IMR-90 (cell line): ENCODE measurements at regions not wholly inside any gene's neighbourhood (a gene's known extent, or its start where the extent isn't known, plus 50 kb on each side); places are given as distances from the start of the nearest gene placed in this dataset.

Experiments
- ATAC-seq: fragments of 200-7000 bp; cut with Tn5 transposase; 2 replicates; pipeline ENCODE4 v1.9.1; 2020; ENCODE audit warnings: low read depth, mild to moderate bottlenecking, moderate library complexity
- BruUV-seq: library from RNA; stranded (reverse); fragments of 400-500 nt; replicated peaks from 2 replicates; lab custom pipeline; 2021; lab: Mats Ljungman, UMichigan
- CTCF ChIA-PET: fragments of 300-600 bp; formaldehyde crosslinking; extraction: SDS; loops from one replicate; lab custom pipeline; 2021; ENCODE audit warnings: antibody characterized with exemption; lab: Yijun Ruan, JAX
- POLR2A ChIA-PET: fragments of 300-600 bp; sonication (Branson Sonifier 250); formaldehyde crosslinking; loops from one replicate; lab custom pipeline; 2022; ENCODE audit warnings: antibody characterized with exemption; ENCODE audit not compliant: unreplicated experiment; lab: Charles Lee
- DNase-seq: peaks from one replicate; pipeline ENCODE4 v3.0.0; 2013
- H2AFZ ChIP-seq: replicated peaks from 2 replicates; pipeline ENCODE3; 2013; ENCODE audit warnings: low read length, mild to moderate bottlenecking; ENCODE audit not compliant: poor library complexity
- H2AK5ac ChIP-seq: 2 replicates; pipeline ENCODE4 v1.6.1; 2013; ENCODE audit warnings: low read depth, low read length, inconsistent platforms
- H2AK9ac ChIP-seq: replicated peaks from 2 replicates; pipeline ENCODE3; 2013; ENCODE audit warnings: mild to moderate bottlenecking, low read depth, low read length, moderate library complexity; ENCODE audit not compliant: poor library complexity
- H2BK120ac ChIP-seq: 2 replicates; pipeline ENCODE4 v1.6.1; 2013; ENCODE audit warnings: low read depth, low read length, inconsistent platforms
- H2BK15ac ChIP-seq: 3 replicates; pipeline ENCODE4 v1.6.1; 2013; ENCODE audit warnings: low read depth, low read length, inconsistent platforms
- H2BK20ac ChIP-seq: 2 replicates; pipeline ENCODE4 v1.6.1; 2013; ENCODE audit warnings: low read depth, mild to moderate bottlenecking, inconsistent platforms, low read length, moderate library complexity
- H2BK5ac ChIP-seq: 2 replicates; pipeline ENCODE4 v1.6.1; 2013; ENCODE audit warnings: mild to moderate bottlenecking, low read depth, low read length, inconsistent platforms; ENCODE audit not compliant: poor library complexity, severe bottlenecking
- H3K14ac ChIP-seq: replicated peaks from 2 replicates; pipeline ENCODE4 v1.6.1; 2013; ENCODE audit warnings: low read depth, low read length, inconsistent platforms
- H3K18ac ChIP-seq: 2 replicates; pipeline ENCODE4 v1.6.1; 2013; ENCODE audit warnings: low read depth, low read length, control low read depth
- H3K23ac ChIP-seq: 2 replicates; pipeline ENCODE4 v1.6.1; 2013; ENCODE audit warnings: low read depth, low read length, inconsistent platforms
- H3K27ac ChIP-seq: 2 replicates; pipeline ENCODE4 v1.5.1; 2013; ENCODE audit warnings: mild to moderate bottlenecking, control low read depth, low read length; ENCODE audit not compliant: insufficient read depth
- H3K27me3 ChIP-seq: 2 replicates; pipeline ENCODE4 v1.6.1; 2013; ENCODE audit warnings: low read length; ENCODE audit not compliant: control insufficient read depth, insufficient read depth
- H3K36me3 ChIP-seq: 2 replicates; pipeline ENCODE4 v1.6.1; 2013; ENCODE audit warnings: low read length, mixed read lengths; ENCODE audit not compliant: control insufficient read depth, insufficient read depth
- H3K4ac ChIP-seq: 2 replicates; pipeline ENCODE4 v1.6.1; 2013; ENCODE audit warnings: low read depth, low read length, inconsistent platforms
- H3K4me1 ChIP-seq: 2 replicates; pipeline ENCODE4 v1.6.1; 2013; ENCODE audit warnings: low read length, mixed read lengths; ENCODE audit not compliant: control insufficient read depth, insufficient read depth
- H3K4me2 ChIP-seq: 2 replicates; pipeline ENCODE4 v1.6.1; 2013; ENCODE audit warnings: low read depth, mild to moderate bottlenecking, control low read depth, low read length, moderate library complexity
- H3K4me3 ChIP-seq: 2 replicates; pipeline ENCODE4 v1.5.1; 2013; ENCODE audit warnings: low read depth, mild to moderate bottlenecking, control low read depth, low read length, moderate library complexity; ENCODE audit not compliant: insufficient read depth
- H3K56ac ChIP-seq: 2 replicates; pipeline ENCODE4 v1.6.1; 2013; ENCODE audit warnings: low read length, inconsistent platforms; ENCODE audit not compliant: insufficient read depth; ENCODE audit errors: extremely low read depth
- H3K79me1 ChIP-seq, 2 experiments: 2 replicates each; pipeline ENCODE4 v1.6.1; 2013; ENCODE audit warnings: low read length in 2 of 2, inconsistent platforms in 1 of 2, low read depth in 1 of 2
- H3K9ac ChIP-seq: 2 replicates; pipeline ENCODE4 v1.6.1; 2013; ENCODE audit warnings: low read depth, low read length, control low read depth
- H3K9me1 ChIP-seq: 2 replicates; pipeline ENCODE4 v1.6.1; 2013; ENCODE audit warnings: low read length, inconsistent platforms; ENCODE audit not compliant: insufficient read depth
- H3K9me3 ChIP-seq: 2 replicates; pipeline ENCODE4 v1.6.1; 2013; ENCODE audit warnings: low read length; ENCODE audit not compliant: control insufficient read depth, insufficient read depth
- H4K20me1 ChIP-seq: 2 replicates; pipeline ENCODE4 v1.6.1; 2013; ENCODE audit warnings: low read length, inconsistent platforms; ENCODE audit not compliant: insufficient read depth
- H4K5ac ChIP-seq: 2 replicates; pipeline ENCODE4 v1.6.1; 2013; ENCODE audit warnings: mild to moderate bottlenecking, low read depth, low read length, control low read depth
- H4K8ac ChIP-seq, 2 experiments: 2 replicates each; pipeline ENCODE4 v1.6.1; 2013; ENCODE audit warnings: low read depth in 2 of 2, low read length in 2 of 2, control low read depth in 1 of 2, inconsistent platforms in 1 of 2
- H4K91ac ChIP-seq: 2 replicates; pipeline ENCODE4 v1.6.1; 2013; ENCODE audit warnings: low read depth, low read length, inconsistent platforms; ENCODE audit not compliant: insufficient read depth
- BHLHE40 ChIP-seq: fragments of 150-350 bp; IDR thresholded peaks from 2 replicates; pipeline ENCODE4 v1.6.1; 2016; ENCODE audit warnings: mild to moderate bottlenecking, low read depth, low read length
- ELK1 ChIP-seq: fragments of 150-350 bp; IDR thresholded peaks from 2 replicates; pipeline ENCODE4 v1.6.1; 2016; ENCODE audit warnings: low read depth, mild to moderate bottlenecking, low read length, moderate library complexity, borderline replicate concordance
- FOS ChIP-seq: fragments of 150-350 bp; IDR thresholded peaks from 2 replicates; pipeline ENCODE4 v1.6.1; 2016; ENCODE audit warnings: low read depth, low read length
- MAFK ChIP-seq: IDR thresholded peaks from 2 replicates; pipeline ENCODE4 v1.6.1; 2012; ENCODE audit warnings: low read depth, low read length, improper control_type of control experiment
- MAZ ChIP-seq: IDR thresholded peaks from 2 replicates; pipeline ENCODE4 v1.6.1; 2012; ENCODE audit warnings: low read depth, mild to moderate bottlenecking, low read length, improper control_type of control experiment, moderate library complexity, borderline replicate concordance
- MXI1 ChIP-seq: IDR thresholded peaks from 2 replicates; pipeline ENCODE4 v1.6.1; 2012; ENCODE audit warnings: low read depth, mild to moderate bottlenecking, low read length, moderate library complexity, borderline replicate concordance
- POLR2A ChIP-seq: IDR thresholded peaks from 2 replicates; pipeline ENCODE4 v1.6.1; 2012; ENCODE audit warnings: mild to moderate bottlenecking, low read depth, low read length
- RAD21 ChIP-seq: IDR thresholded peaks from 2 replicates; pipeline ENCODE4 v1.6.1; 2012; ENCODE audit warnings: low read length, improper control_type of control experiment
- RCOR1 ChIP-seq: IDR thresholded peaks from 2 replicates; pipeline ENCODE4 v1.6.1; 2012; ENCODE audit warnings: mild to moderate bottlenecking, low read length, improper control_type of control experiment; ENCODE audit not compliant: insufficient replicate concordance
- RFX5 ChIP-seq: IDR thresholded peaks from 2 replicates; pipeline ENCODE4 v1.8.0; 2012; ENCODE audit warnings: low read depth, mild to moderate bottlenecking, low read length, moderate library complexity
- USF2 ChIP-seq: fragments of 150-350 bp; IDR thresholded peaks from 2 replicates; pipeline ENCODE4 v1.6.1; 2017; ENCODE audit warnings: mild to moderate bottlenecking, antibody characterized with exemption, low read length, low read depth
- WGBS, 2 experiments: methylation state at CpG; one replicate each; pipeline versions ENCODE4 v1.1.5 to v1.1.7; 2013; ENCODE audit warnings: missing lambda C conversion rate in 2 of 2; ENCODE audit not compliant: insufficient read length in 1 of 2; ENCODE audit errors: extremely low coverage in 2 of 2; 5-methylcytosine and 5-hydroxymethylcytosine counted together
- dilution Hi-C: fragments of 300-500 bp; cut with HindIII; formaldehyde crosslinking; loops from one replicate; pipeline ENCODE4 v1.14.3; 2018; ENCODE audit warnings: low sequenced_read_pairs; ENCODE audit not compliant: unreplicated experiment
- in situ Hi-C: fragments of 300-500 bp; cut with MboI; formaldehyde crosslinking; loops from 3 replicates; pipeline ENCODE4 v1.14.3; 2019; ENCODE audit warnings: low sequenced_read_pairs, inconsistent platforms, mixed read lengths
- intact Hi-C: fragments of 100-400 bp; cut with micrococcal nuclease; formaldehyde crosslinking; loops from 2 replicates; pipeline ENCODE4 v1.10.0; 2022
- TF ChIP-seq, protein P1 (sequence below): conservative IDR thresholded peaks from 2 replicates; pipeline ENCODE4 v1.5.1; 2012; ENCODE audit warnings: mild to moderate bottlenecking, low read depth, low read length, improper control_type of control experiment

GRCh38 chr22:27317971-27318428 lies 483.6 kb downstream of the MN1 start:
- intact Hi-C loops (no loop called here), in situ Hi-C loops (no loop called here), dilution Hi-C loops (no loop called here)
- Histone ChIP-seq H3K27ac (no peak overlapping the region), H3K4me2 (no peak overlapping the region), H2AK9ac (no peak overlapping the region), H3K9me1 (no peaks in the 10 kb centered on the region), H4K8ac (no peak overlapping the region), H3K9ac (no peak overlapping the region), H2BK5ac (no peak overlapping the region), H3K9me3 (no peaks in the 10 kb centered on the region), H2BK20ac (no peak overlapping the region), H3K4me3 (no peak overlapping the region), H2BK120ac (no peak overlapping the region), H3K27me3 (peaks cover 33% of the 10 kb centered on the region), H4K91ac (no peak overlapping the region), H2AK5ac (no peak overlapping the region), H4K20me1 (no peaks in the 10 kb centered on the region), H3K79me1 (no peaks in the 10 kb centered on the region), H3K56ac (no peak overlapping the region), H3K4me1 (no peaks in the 10 kb centered on the region), H3K18ac (no peak overlapping the region), H2BK15ac (no peak overlapping the region), H4K5ac (no peak overlapping the region), H3K4ac (no peak overlapping the region), H3K36me3 (no peaks in the 10 kb centered on the region), H3K14ac (no peak overlapping the region), H3K23ac (no peak overlapping the region), H2AFZ (no peak overlapping the region)
- no peak for TF ChIP-seq MAZ
- TF ChIP-seq MXI1 = no peak
- TF ChIP-seq RFX5 = no peak
- TF ChIP-seq RAD21 = no peak
- no peak for TF ChIP-seq RCOR1
- TF ChIP-seq FOS = no peak
- TF ChIP-seq POLR2A = no peak
- TF ChIP-seq BHLHE40 = no peak
- TF ChIP-seq, protein P1, sequence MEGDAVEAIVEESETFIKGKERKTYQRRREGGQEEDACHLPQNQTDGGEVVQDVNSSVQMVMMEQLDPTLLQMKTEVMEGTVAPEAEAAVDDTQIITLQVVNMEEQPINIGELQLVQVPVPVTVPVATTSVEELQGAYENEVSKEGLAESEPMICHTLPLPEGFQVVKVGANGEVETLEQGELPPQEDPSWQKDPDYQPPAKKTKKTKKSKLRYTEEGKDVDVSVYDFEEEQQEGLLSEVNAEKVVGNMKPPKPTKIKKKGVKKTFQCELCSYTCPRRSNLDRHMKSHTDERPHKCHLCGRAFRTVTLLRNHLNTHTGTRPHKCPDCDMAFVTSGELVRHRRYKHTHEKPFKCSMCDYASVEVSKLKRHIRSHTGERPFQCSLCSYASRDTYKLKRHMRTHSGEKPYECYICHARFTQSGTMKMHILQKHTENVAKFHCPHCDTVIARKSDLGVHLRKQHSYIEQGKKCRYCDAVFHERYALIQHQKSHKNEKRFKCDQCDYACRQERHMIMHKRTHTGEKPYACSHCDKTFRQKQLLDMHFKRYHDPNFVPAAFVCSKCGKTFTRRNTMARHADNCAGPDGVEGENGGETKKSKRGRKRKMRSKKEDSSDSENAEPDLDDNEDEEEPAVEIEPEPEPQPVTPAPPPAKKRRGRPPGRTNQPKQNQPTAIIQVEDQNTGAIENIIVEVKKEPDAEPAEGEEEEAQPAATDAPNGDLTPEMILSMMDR = no peak
- TF ChIP-seq USF2 = no peak
- no peak for TF ChIP-seq MAFK
- no peak for TF ChIP-seq ELK1
- ChIA-PET CTCF (no interaction called here), POLR2A (no interaction called here)
- no TSS peak for BruUV-seq
- 100% methylated on average over 2 of the region's 15 CpGs; no CpG with 5 or more reads in 1 of the 2 experiments for WGBS, 2 experiments
- no peak for ATAC-seq
- no peak for DNase-seq
